ENCODE measurements at regions not wholly inside any gene's neighbourhood (a gene's known extent, or its start where the extent isn't known, plus 50 kb on each side); places are given as distances from the start of the nearest gene placed in this dataset.

GRCh38 chr20:11445891-11446290 is 471.8 kb upstream of the BTBD3 start:
- no peak overlapping the region for H3K4me3 ChIP-seq (ENCODE audit: low read depth, low read length)
- TF ChIP-seq, protein P1, sequence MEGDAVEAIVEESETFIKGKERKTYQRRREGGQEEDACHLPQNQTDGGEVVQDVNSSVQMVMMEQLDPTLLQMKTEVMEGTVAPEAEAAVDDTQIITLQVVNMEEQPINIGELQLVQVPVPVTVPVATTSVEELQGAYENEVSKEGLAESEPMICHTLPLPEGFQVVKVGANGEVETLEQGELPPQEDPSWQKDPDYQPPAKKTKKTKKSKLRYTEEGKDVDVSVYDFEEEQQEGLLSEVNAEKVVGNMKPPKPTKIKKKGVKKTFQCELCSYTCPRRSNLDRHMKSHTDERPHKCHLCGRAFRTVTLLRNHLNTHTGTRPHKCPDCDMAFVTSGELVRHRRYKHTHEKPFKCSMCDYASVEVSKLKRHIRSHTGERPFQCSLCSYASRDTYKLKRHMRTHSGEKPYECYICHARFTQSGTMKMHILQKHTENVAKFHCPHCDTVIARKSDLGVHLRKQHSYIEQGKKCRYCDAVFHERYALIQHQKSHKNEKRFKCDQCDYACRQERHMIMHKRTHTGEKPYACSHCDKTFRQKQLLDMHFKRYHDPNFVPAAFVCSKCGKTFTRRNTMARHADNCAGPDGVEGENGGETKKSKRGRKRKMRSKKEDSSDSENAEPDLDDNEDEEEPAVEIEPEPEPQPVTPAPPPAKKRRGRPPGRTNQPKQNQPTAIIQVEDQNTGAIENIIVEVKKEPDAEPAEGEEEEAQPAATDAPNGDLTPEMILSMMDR (IDR thresholded peaks at IDR 0.05; ENCODE audit: insufficient read depth, low read length), result no peak
- DNase-seq (ENCODE audit: low read depth), result peak; percentile 55

DNA sequence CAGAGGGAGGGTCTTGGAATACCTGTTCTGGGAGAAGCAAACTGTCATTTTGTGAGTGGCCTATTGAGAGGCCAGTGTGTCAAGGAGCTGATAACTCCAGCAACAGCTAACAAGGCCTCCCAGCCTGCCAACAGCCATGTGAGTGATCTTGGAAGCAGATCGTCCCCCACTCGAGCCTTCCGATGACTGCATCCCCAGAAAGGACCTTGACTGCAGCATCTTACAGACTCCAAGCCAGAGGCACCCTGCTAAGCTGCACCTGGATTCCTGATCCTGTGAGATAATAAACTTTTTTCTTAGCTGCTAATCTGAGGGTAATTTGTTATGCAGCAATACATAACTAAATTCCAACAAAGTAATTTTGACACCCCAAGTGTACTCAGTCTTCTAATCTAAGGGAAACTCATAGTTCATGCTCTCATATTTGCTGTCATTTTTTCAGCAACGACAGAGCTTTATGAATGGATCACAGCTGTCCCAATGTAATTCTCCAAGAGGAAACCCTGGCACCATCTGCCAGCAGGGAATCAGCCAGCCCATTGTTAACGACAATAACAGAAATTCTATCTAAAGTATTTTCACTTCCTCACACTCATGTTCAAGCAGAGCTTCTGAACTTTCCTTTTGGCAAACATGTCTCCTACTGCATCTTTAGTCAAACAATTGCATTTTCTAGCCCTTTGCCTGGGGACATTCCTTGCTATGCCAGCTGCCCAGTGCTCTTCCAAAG is 470.2 kb upstream of the BTBD3 start:
- H3K4me3 ChIP-seq (ENCODE audit: low read depth, low read length), result no peak overlapping the region
- DNase-seq (ENCODE audit: low read depth), result no peak
- TF ChIP-seq, protein P1 (IDR thresholded peaks at IDR 0.05; ENCODE audit: insufficient read depth, low read length), result no peak

GRCh38 chr20:11448554-11448953 is 469.1 kb upstream of the BTBD3 start:
- DNase-seq (ENCODE audit: low read depth), result no peak
- H3K4me3 ChIP-seq (ENCODE audit: low read depth, low read length), result no peak overlapping the region
- TF ChIP-seq, protein P1 (IDR thresholded peaks at IDR 0.05; ENCODE audit: insufficient read depth, low read length), result no peak

DNA sequence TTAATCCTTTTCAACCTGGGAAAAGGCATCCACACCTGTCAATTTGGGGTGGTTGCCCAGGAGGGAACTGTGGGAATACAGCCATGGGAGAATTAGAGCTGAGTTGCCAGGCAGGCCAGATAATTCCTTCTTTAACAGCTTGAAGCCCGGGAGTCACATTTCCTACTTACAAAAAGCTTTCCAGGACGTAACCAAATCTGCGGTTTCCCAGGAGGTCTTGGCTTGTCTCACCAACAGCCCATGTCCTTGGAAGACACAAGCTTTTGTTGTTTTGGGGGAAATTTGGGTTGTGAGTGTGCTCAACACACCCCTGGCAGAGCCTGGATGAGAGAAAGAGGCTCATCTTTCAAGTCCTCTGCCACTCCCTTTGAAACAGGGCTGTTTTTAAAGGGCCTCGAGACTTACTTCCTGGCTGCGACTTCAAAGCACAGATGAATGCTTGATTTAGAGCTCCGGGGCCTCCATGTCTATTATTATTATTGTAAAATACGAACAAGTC is 465.9 kb upstream of the BTBD3 start:
- TF ChIP-seq, protein P1 (IDR thresholded peaks at IDR 0.05; ENCODE audit: insufficient read depth, low read length), result no peak
- peak; percentile 39 for DNase-seq (ENCODE audit: low read depth)
- no peak overlapping the region for H3K4me3 ChIP-seq (ENCODE audit: low read depth, low read length)

GRCh38 chr20:11452326-11452725 is 465.4 kb upstream of the BTBD3 start:
- no peak for DNase-seq (ENCODE audit: low read depth)
- H3K4me3 ChIP-seq (ENCODE audit: low read depth, low read length), result no peak overlapping the region
- TF ChIP-seq, protein P1 (IDR thresholded peaks at IDR 0.05; ENCODE audit: insufficient read depth, low read length), result no peak

DNA sequence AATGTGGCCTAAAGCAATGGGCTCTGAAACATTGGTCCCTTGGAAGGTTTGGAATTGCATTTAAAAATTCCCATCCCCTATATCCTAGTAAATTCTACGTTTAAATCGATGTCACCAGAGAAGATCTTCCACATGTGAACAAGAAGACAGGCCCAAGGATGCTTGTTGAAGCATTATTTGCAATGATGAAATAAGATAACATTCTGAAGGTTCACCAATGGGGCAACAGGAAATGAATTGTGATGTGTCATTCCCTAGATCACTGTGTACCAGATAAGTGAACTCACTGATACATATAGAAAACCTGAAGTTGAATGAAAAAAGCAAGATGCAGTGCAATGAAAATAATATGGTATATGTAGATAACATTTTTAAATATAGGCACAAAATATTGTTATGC is 464.3 kb upstream of the BTBD3 start:
- DNase-seq (ENCODE audit: low read depth), result peak; percentile 56

More for the DNA sequence above, 464.3 kb upstream of the BTBD3 start:
- H3K4me3 ChIP-seq (ENCODE audit: low read depth, low read length), result no peak overlapping the region
- TF ChIP-seq, protein P1 (IDR thresholded peaks at IDR 0.05; ENCODE audit: insufficient read depth, low read length), result no peak

Data from fibroblast of the aortic adventitia (primary cell).